GM10266 (cell line): ENCODE measurements at regions not wholly inside any gene's neighbourhood (a gene's known extent, or its start where the extent isn't known, plus 50 kb on each side); places are given as distances from the start of the nearest gene placed in this dataset.

Experiments
- DNase-seq: peaks from one replicate; pipeline ENCODE4 v3.0.0; 2012; ENCODE audit errors: extremely low spot score
- TF ChIP-seq, protein P1 (sequence below): IDR thresholded peaks from 2 replicates; pipeline ENCODE4 v1.5.1; 2012; ENCODE audit warnings: mild to moderate bottlenecking, low read depth; ENCODE audit not compliant: control insufficient read depth, insufficient read depth; ENCODE audit errors: missing control alignments

DNA sequence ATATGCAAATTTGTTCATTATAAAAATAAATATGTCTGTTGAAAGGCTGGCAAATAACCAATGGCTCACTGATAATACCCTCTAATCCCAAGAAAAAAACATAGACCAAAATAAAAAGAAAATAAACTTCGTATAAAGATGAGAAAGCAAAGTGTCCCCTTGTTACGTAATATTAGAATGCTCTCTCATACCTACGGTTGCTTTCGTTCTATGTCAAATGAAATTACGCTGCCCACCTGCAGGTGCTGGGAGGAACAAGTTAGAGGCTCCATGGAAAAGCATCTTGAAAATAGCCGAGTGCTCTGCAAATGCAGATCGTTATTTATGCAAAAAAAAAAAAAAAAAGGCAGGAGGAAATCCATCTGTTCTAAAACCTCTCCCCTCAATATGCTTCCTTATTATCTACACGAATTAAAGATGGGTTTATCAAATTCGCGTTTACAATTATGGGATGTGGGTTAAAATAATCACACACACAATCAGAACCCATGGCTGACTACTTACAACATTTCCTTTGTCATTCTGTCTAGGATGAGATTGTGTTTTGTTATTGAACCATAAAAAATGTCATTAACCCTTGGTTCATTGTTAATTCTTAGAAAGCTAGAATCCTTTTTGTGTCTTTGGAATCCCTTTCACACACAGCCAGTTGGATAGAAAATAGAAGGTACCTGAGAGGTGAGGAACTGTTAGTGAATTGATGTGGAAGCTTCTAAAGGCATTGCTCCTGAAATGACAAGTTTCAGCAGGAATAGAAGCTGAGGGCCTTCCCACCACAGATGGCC is 268.6 kb downstream of the SETD4 start:
- TF ChIP-seq, protein P1, sequence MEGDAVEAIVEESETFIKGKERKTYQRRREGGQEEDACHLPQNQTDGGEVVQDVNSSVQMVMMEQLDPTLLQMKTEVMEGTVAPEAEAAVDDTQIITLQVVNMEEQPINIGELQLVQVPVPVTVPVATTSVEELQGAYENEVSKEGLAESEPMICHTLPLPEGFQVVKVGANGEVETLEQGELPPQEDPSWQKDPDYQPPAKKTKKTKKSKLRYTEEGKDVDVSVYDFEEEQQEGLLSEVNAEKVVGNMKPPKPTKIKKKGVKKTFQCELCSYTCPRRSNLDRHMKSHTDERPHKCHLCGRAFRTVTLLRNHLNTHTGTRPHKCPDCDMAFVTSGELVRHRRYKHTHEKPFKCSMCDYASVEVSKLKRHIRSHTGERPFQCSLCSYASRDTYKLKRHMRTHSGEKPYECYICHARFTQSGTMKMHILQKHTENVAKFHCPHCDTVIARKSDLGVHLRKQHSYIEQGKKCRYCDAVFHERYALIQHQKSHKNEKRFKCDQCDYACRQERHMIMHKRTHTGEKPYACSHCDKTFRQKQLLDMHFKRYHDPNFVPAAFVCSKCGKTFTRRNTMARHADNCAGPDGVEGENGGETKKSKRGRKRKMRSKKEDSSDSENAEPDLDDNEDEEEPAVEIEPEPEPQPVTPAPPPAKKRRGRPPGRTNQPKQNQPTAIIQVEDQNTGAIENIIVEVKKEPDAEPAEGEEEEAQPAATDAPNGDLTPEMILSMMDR = no peak
- DNase-seq = no peak

DNA sequence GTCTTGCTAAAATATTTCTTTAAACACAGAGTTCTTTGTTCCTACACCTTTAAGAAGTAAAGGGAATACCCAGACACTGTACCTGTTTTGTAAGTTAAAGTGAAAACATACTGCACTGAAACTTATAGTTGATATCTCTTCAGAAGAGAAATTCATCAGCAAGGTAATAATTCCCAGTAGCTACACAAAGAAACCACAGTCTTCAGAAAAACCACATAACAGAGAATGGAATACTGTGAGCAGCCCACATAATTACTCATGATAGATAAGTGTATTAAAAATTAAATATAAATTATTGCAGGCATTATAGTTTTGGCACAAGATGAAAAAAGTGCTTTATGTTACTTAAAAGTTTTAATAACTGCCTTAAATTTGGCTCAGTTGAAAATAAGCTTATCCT is 276.6 kb downstream of the SETD4 start:
- TF ChIP-seq, protein P1 = no peak
- no peak for DNase-seq

DNA sequence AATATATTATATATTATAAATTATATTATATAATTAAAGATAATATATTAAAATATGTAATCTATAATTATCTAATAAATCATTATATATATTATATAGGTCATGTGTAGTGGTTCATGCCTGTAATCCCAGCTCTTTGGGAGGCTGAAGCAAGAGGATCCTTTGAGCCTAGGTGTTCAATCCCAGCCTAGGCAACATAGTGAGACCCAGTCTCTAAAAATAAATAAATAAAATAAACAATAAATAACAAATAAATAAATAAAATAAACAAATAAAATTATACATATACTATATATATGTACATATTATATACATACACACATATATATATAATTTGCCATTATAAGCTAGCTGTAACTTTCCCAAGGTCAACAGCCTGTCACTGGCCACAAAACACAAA is 277.7 kb downstream of the SETD4 start:
- DNase-seq = no peak
- TF ChIP-seq, protein P1 = no peak

DNA sequence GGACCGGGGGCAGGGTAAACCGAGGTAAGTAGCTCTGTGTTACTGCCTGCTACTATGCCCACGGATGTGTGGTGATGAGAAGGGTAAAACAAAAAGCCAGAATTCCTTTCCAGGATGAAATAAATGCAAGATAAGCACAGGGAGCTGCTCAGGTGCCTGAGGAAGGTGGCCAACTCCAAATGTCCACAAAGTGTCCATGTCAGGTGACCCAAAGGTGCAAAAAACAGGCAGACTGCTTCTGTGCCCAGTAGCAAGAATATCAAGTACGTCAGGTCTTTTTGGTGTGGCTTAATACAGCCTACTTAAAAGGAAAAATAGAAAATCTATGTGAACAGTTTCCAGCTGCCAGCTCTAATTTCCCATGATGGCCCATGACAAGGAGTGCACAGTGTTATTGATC is 279.3 kb downstream of the SETD4 start:
- TF ChIP-seq, protein P1 = no peak

DNA sequence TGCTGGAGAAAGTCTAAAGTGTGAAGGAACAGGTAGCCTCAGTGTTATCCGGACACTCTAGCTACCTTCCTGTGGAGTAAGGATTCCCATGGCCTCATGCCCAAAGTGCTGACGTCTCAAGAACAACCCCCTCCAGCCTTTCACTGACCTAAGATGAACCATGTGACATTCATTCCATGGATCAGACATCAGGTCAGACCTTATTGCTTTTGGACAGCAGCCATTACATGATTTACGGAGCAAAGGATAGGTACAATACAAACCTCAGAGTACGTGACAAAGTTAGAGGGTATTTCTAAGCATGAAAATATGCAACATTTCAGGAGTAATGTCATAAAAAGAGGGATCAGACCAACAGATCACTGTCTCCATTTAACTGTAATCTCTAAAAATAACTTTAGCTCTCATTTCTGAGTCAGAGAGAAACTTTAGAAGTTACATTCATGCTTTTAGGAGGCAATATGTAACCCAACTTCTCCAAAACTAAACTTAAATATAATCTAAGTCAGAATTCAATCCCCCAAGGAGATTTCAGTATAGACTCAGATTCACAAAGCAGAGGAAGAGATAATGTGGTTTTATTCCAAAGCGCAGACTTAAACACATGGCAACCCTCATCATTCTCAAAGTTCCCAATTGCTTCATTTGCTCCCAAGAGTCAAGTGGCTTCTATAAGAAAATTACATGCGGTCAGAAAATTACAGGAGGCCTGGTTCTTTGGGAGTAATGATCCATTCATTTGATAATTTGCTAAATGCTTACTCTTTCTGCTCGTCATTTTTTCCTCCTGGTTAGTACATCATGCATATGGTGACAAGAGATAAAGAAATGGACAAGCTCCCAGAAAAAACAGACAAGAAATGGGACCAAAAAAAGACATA is 280.4 kb downstream of the SETD4 start:
- DNase-seq = no peak
- TF ChIP-seq, protein P1 = no peak

More for the DNA sequence above, 279.3 kb downstream of the SETD4 start:
- DNase-seq = no peak

DNA sequence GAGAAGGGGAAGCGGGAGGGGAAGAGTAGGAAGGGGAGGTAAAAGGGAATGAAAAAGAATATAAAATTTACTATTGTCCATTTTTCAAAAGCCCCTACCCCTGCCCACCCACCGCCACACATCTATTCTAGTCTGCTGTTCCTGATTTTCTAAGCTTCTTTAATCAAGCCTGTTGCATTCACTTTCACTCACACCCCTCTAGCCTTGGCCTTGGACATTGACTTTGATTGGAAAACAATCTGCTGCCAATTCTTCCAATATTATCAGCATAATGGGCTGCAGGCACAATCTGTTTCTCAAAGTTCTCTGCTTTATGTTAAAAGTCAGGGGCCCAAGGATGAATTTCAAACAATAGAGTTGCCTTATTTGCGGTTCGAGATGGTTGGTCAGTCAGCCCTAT is 281.2 kb downstream of the SETD4 start:
- no peak for DNase-seq
- TF ChIP-seq, protein P1 = no peak

DNA sequence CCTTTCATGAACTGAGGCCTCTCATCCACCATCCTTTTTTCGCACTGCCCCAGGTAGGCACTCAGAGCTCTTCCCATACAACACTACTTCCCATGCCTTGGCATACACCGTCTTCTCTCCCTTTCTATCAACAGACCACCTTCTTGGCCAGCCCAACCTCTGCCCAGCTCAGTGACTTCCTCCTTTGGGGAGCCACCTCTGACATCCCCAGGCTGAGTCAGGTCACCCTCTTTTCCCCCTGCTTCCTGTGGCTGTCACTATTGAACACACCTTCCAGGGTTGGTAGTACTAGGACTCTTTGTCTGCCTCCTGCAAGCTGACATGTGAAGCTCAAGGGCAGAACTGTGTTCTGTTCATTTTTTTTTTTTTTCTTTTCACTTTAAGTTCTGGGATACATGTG is 283.2 kb downstream of the SETD4 start:
- no peak for DNase-seq
- TF ChIP-seq, protein P1 = no peak
